Astrocyte of the cerebellum (primary cell): ENCODE measurements at regions not wholly inside any gene's neighbourhood (a gene's known extent, or its start where the extent isn't known, plus 50 kb on each side); places are given as distances from the start of the nearest gene placed in this dataset.
A peak's percentile ranks its signal among the peaks of the same experiment; 100 is the strongest.

Source experiments
- DNase-seq: peaks from one replicate; pipeline ENCODE4 v3.0.0-alpha.2; 2011; ENCODE audit warnings: low read depth
- H3K4me3 ChIP-seq: 2 replicates; pipeline ENCODE4 v1.5.1; 2011; ENCODE audit warnings: mild to moderate bottlenecking, low read depth, low read length, moderate library complexity
- in situ Hi-C: cut with HindIII; loops from 2 replicates; pipeline ENCODE4 v1.10.0; 2017; ENCODE audit warnings: low sequenced_read_pairs
- TF ChIP-seq, protein P1 (sequence below): IDR thresholded peaks from 2 replicates; pipeline ENCODE4 v1.5.1; 2012; ENCODE audit warnings: low read length, low read depth, moderate library complexity, mild to moderate bottlenecking; ENCODE audit errors: missing control alignments

DNA sequence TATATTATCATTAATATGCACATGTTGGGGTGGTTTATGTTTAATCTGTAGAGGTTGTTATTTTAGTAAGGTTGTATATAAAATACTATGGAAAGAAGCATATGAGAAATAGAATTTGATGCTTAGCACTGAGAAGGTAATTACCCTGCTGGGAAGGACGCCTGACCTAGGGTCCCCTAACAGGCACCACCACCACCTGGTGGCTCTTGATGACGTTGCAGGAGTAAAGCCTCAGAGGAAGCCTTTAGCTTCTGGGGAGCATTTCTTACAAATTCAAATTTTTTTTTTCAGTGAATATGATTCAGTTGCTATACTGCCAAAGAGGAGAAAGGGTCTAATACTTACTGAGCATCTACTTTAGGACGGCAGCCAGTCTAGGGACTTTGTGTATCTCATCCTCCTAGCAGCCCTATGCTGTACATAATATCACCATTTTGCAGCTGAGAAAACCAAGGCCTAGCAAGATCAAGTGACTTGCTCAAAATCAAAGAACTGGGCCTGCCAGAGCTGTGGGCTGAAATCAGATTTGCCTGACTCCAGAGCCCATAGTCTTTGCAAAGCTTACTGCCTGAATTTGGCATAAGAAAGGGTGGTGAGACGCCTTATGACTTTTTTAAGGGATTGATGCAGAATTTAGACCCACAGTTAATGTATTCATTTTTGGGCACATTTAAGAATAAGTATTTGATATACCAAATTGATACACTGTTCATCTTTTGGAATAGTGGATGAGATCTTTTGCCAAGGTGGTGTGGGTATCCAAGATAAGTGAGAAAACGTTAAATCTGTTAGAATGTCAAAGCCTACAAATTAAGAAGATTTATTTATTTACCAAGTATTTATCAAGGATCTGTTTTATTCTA is 78.8 kb upstream of the GAREM1 start:
- no peak overlapping the region for H3K4me3 ChIP-seq
- in situ Hi-C loops = no loop called here
- DNase-seq = peak; percentile 6
- TF ChIP-seq, protein P1, sequence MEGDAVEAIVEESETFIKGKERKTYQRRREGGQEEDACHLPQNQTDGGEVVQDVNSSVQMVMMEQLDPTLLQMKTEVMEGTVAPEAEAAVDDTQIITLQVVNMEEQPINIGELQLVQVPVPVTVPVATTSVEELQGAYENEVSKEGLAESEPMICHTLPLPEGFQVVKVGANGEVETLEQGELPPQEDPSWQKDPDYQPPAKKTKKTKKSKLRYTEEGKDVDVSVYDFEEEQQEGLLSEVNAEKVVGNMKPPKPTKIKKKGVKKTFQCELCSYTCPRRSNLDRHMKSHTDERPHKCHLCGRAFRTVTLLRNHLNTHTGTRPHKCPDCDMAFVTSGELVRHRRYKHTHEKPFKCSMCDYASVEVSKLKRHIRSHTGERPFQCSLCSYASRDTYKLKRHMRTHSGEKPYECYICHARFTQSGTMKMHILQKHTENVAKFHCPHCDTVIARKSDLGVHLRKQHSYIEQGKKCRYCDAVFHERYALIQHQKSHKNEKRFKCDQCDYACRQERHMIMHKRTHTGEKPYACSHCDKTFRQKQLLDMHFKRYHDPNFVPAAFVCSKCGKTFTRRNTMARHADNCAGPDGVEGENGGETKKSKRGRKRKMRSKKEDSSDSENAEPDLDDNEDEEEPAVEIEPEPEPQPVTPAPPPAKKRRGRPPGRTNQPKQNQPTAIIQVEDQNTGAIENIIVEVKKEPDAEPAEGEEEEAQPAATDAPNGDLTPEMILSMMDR = peak; percentile 86

DNA sequence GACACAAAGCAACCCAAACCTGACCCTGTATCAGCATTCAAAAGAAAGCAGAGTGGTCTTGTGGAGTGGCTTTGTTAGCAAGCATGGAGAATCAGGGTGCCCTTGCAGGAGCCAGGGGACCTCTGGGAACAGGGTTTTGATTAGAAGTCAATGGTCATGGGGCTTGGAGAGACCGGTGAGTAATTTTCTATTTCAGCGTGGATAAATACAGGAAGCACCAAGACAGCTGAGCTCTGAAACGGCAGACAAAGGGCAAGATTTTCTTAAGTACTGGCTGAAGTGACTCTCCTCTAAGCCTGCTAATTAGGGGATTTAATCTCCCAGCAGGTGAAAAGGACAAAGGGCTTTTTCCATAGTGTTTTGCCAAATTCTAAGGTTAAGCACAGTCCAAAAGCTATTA is 78.0 kb upstream of the GAREM1 start:
- H3K4me3 ChIP-seq = no peak overlapping the region
- in situ Hi-C loops = no loop called here
- DNase-seq = no peak
- TF ChIP-seq, protein P1 = no peak

DNA sequence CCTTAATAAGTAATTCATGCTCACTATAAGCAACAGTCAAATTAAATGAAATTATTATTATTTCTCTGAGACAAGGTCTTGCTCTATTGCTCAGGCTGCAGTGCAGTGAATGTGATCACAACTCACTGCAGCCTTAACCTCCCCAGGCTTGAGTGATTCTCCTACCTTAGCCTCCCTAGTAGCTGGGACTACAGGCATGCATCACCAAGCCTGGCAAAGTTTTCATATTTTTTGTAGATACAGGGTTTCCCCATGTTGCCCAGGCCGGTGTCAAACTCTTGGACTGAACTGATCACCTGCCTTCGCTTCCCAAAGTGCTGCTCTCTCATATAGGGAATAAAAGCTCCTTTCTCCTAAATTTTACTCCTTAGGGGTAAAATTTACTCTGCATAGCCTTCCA is 74.9 kb upstream of the GAREM1 start:
- TF ChIP-seq, protein P1 = no peak
- no peak for DNase-seq
- in situ Hi-C loops = no loop called here
- no peak overlapping the region for H3K4me3 ChIP-seq

DNA sequence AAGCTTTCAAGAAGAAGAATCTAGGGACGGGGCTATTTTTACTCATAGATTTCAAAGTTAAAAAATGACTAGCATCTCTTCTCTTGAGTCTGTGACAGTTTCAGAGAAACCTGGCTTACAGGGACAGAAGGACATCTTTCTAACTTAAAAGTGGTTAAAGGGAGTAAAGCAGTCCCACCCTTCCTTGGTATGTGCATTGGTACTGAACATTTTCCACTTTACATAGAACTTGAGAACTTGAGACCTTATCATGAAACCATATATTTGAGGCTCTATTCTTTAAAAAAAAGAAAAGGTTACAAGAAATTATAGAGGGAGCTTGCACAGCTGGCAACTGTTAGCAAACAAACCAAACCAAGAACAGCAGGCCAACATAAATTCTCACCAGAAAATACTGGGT is 73.4 kb upstream of the GAREM1 start:
- in situ Hi-C loops = no loop called here
- DNase-seq = no peak
- no peak overlapping the region for H3K4me3 ChIP-seq
- TF ChIP-seq, protein P1 = no peak

DNA sequence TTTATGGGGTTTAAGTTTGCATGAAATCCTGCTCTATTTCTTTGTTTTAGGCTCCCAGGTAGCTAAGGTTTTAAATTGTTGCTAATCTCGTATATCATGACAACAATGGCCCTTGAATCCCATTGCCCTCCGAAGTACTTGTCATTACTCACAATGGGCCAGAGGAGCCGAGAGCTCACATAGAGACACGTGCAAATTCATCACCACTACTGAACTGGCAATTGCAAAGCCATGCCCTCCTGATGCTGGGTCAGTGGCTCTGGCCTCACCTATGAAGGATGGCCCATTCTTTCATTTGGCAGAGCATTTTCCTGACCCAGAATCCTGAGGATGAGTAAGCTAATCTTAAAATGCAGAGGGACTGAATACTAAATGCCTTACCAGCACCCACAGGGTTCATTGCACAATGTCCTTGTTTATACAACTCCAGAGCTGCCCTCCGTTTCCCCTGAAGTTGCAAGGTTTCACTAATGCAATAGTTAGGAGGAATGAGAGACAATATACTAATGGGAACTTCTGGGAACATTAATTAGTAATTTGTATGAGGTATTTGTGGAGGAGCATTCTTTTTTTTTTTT is 71.6 kb upstream of the GAREM1 start:
- H3K4me3 ChIP-seq = no peak overlapping the region
- TF ChIP-seq, protein P1 = no peak
- in situ Hi-C loops = no loop called here
- DNase-seq = no peak

DNA sequence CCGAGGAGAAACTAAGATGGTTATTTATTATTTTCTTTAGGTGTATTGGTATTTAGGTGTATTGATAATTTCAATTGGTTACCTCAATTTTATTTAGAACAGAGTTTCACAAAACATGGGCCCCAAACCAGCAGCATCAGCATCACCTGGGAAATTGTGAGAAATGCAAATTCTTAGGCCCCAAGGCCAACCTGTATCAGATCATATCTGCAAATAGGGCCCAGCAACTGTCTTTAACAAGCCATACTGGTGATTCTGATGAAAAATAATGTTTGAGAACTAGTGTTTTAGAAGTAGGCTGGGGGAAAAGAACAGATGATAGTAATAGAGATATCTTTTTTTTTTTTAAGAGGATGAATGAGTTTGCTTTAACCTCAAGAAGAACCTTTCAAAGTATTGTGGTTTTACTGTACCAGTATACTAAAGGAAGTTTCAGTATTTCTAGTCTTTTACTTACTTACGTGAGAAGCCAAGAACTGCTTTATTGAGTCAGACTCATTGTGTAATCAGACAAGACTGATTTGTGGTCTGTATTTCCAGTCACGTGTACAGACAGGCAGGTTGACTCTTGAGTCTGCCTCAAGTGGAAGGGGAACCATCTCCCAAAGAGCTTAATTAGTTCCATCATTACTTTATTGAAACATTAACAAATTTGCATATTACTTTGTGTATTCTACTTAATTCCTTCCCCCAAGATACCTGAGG is 60.4 kb upstream of the GAREM1 start:
- H3K4me3 ChIP-seq = no peak overlapping the region
- TF ChIP-seq, protein P1 = no peak
- no peak for DNase-seq
- in situ Hi-C loops = no loop called here
